HEK293 (cell line): ENCODE measurements at regions not wholly inside any gene's neighbourhood (a gene's known extent, or its start where the extent isn't known, plus 50 kb on each side); places are given as distances from the start of the nearest gene placed in this dataset.

Source experiments
- HOXD13 ChIP-seq: sonication (generic); formaldehyde crosslinking; IDR thresholded peaks from 2 replicates; pipeline ENCODE4 v1.8.0; 2022; ENCODE audit warnings: missing genetic modification reagents, borderline replicate concordance
- ZNF132 ChIP-seq: fragments of 450-650 bp; formaldehyde crosslinking; IDR thresholded peaks from 2 replicates; pipeline ENCODE4 v1.5.1; 2017; ENCODE audit warnings: missing biosample characterization, missing genetic modification characterization, borderline replicate concordance
- ZNF24 ChIP-seq: fragments of 450-650 bp; formaldehyde crosslinking; IDR thresholded peaks from 2 replicates; pipeline ENCODE4 v1.5.1; 2016; ENCODE audit warnings: missing biosample characterization, missing genetic modification characterization
- ZNF335 ChIP-seq: fragments of 450-650 bp; formaldehyde crosslinking; conservative IDR thresholded peaks from 2 replicates; pipeline ENCODE4 v1.5.1; 2016; ENCODE audit warnings: missing biosample characterization, missing genetic modification characterization
- ZNF660 ChIP-seq: fragments of 450-650 bp; IDR thresholded peaks from 2 replicates; pipeline ENCODE4 v1.5.1; 2018; ENCODE audit warnings: missing biosample characterization, mild to moderate bottlenecking, missing genetic modification characterization
- ZNF670 ChIP-seq: fragments of 450-650 bp; formaldehyde crosslinking; IDR thresholded peaks from 2 replicates; pipeline ENCODE4 v1.5.1; 2016; ENCODE audit warnings: missing biosample characterization, missing genetic modification characterization, low read depth
- ZNF707 ChIP-seq: fragments of 450-650 bp; formaldehyde crosslinking; IDR thresholded peaks from 2 replicates; pipeline ENCODE4 v1.5.1; 2016; ENCODE audit warnings: missing biosample characterization, missing genetic modification characterization
- TF ChIP-seq, protein P1 (sequence below): fragments of 450-650 bp; formaldehyde crosslinking; IDR thresholded peaks from 2 replicates; pipeline ENCODE4 v1.5.1; 2016; ENCODE audit warnings: missing biosample characterization, missing genetic modification characterization
- TF ChIP-seq, protein P2 (sequence below): fragments of 450-650 bp; formaldehyde crosslinking; IDR thresholded peaks from 2 replicates; pipeline ENCODE4 v1.5.1; 2016; ENCODE audit warnings: missing biosample characterization, missing genetic modification characterization
- TF ChIP-seq, protein P3 (sequence below): fragments of 450-650 bp; formaldehyde crosslinking; IDR thresholded peaks from 2 replicates; pipeline ENCODE4 v1.5.1; 2017; ENCODE audit warnings: missing biosample characterization, missing genetic modification characterization
- TF ChIP-seq, protein P4 (sequence below): fragments of 450-650 bp; formaldehyde crosslinking; IDR thresholded peaks from 2 replicates; pipeline ENCODE4 v1.5.1; 2016; ENCODE audit warnings: missing biosample characterization, missing genetic modification characterization

DNA sequence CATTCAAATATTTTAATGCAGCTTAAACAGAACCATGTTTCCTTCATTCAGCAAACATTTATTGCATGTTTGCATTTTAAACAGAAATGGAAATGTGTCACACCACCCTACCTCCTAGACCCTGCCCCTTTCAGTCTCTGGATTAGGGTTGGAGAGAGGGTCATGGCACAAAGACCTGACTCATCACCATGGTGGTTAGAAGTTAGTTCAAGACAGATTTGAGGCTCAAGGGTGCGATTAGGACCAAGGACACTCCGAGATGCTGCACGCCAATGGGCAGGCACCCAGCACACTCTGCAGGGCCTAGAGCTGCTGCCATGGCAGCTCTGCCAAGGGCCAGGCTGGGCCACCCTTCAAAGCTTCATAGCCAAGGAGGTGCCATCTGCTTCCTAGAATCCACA lies 86.9 kb downstream of the NAV1 start:
- TF ChIP-seq, protein P1, sequence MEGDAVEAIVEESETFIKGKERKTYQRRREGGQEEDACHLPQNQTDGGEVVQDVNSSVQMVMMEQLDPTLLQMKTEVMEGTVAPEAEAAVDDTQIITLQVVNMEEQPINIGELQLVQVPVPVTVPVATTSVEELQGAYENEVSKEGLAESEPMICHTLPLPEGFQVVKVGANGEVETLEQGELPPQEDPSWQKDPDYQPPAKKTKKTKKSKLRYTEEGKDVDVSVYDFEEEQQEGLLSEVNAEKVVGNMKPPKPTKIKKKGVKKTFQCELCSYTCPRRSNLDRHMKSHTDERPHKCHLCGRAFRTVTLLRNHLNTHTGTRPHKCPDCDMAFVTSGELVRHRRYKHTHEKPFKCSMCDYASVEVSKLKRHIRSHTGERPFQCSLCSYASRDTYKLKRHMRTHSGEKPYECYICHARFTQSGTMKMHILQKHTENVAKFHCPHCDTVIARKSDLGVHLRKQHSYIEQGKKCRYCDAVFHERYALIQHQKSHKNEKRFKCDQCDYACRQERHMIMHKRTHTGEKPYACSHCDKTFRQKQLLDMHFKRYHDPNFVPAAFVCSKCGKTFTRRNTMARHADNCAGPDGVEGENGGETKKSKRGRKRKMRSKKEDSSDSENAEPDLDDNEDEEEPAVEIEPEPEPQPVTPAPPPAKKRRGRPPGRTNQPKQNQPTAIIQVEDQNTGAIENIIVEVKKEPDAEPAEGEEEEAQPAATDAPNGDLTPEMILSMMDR (tag by site-specific recombination), result no peak
- TF ChIP-seq ZNF670 (tag by site-specific recombination), result no peak
- TF ChIP-seq ZNF335 (tag by site-specific recombination), result no peak
- no peak for TF ChIP-seq ZNF24 (tag by site-specific recombination)
- TF ChIP-seq ZNF660 (tag by site-specific recombination), result no peak
- TF ChIP-seq ZNF132 (tag by site-specific recombination), result no peak
- TF ChIP-seq ZNF707 (tag by site-specific recombination), result no peak
- TF ChIP-seq, protein P2, sequence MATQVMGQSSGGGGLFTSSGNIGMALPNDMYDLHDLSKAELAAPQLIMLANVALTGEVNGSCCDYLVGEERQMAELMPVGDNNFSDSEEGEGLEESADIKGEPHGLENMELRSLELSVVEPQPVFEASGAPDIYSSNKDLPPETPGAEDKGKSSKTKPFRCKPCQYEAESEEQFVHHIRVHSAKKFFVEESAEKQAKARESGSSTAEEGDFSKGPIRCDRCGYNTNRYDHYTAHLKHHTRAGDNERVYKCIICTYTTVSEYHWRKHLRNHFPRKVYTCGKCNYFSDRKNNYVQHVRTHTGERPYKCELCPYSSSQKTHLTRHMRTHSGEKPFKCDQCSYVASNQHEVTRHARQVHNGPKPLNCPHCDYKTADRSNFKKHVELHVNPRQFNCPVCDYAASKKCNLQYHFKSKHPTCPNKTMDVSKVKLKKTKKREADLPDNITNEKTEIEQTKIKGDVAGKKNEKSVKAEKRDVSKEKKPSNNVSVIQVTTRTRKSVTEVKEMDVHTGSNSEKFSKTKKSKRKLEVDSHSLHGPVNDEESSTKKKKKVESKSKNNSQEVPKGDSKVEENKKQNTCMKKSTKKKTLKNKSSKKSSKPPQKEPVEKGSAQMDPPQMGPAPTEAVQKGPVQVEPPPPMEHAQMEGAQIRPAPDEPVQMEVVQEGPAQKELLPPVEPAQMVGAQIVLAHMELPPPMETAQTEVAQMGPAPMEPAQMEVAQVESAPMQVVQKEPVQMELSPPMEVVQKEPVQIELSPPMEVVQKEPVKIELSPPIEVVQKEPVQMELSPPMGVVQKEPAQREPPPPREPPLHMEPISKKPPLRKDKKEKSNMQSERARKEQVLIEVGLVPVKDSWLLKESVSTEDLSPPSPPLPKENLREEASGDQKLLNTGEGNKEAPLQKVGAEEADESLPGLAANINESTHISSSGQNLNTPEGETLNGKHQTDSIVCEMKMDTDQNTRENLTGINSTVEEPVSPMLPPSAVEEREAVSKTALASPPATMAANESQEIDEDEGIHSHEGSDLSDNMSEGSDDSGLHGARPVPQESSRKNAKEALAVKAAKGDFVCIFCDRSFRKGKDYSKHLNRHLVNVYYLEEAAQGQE (tag by site-specific recombination), result no peak
- no peak for TF ChIP-seq HOXD13 (CRISPR knock-in tag)
- TF ChIP-seq, protein P3, sequence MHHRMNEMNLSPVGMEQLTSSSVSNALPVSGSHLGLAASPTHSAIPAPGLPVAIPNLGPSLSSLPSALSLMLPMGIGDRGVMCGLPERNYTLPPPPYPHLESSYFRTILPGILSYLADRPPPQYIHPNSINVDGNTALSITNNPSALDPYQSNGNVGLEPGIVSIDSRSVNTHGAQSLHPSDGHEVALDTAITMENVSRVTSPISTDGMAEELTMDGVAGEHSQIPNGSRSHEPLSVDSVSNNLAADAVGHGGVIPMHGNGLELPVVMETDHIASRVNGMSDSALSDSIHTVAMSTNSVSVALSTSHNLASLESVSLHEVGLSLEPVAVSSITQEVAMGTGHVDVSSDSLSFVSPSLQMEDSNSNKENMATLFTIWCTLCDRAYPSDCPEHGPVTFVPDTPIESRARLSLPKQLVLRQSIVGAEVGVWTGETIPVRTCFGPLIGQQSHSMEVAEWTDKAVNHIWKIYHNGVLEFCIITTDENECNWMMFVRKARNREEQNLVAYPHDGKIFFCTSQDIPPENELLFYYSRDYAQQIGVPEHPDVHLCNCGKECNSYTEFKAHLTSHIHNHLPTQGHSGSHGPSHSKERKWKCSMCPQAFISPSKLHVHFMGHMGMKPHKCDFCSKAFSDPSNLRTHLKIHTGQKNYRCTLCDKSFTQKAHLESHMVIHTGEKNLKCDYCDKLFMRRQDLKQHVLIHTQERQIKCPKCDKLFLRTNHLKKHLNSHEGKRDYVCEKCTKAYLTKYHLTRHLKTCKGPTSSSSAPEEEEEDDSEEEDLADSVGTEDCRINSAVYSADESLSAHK, result no peak
- TF ChIP-seq, protein P4, sequence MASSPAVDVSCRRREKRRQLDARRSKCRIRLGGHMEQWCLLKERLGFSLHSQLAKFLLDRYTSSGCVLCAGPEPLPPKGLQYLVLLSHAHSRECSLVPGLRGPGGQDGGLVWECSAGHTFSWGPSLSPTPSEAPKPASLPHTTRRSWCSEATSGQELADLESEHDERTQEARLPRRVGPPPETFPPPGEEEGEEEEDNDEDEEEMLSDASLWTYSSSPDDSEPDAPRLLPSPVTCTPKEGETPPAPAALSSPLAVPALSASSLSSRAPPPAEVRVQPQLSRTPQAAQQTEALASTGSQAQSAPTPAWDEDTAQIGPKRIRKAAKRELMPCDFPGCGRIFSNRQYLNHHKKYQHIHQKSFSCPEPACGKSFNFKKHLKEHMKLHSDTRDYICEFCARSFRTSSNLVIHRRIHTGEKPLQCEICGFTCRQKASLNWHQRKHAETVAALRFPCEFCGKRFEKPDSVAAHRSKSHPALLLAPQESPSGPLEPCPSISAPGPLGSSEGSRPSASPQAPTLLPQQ, result no peak
